ENCODE measurements at regions not wholly inside any gene's neighbourhood (a gene's known extent, or its start where the extent isn't known, plus 50 kb on each side); places are given as distances from the start of the nearest gene placed in this dataset.

- no peak for DNase-seq (ENCODE audit: extremely low read depth, low read depth)
- TF ChIP-seq CTCF (IDR thresholded peaks at IDR 0.05; ENCODE audit: low read depth, low read length): no peak
Observed at GRCh38 chr5:91706785-91707520, 323.8 kb upstream of the ARRDC3 start.

- no peak for TF ChIP-seq CTCF (IDR thresholded peaks at IDR 0.05; ENCODE audit: low read depth, low read length)
Observed at GRCh38 chr5:91703128-91703527, 320.0 kb upstream of the ARRDC3 start.

GRCh38 chr5:91699429-91699828, 316.3 kb upstream of the ARRDC3 start:
- no peak for DNase-seq (ENCODE audit: extremely low read depth, low read depth)
- no peak for TF ChIP-seq CTCF (IDR thresholded peaks at IDR 0.05; ENCODE audit: low read depth, low read length)

More at GRCh38 chr5:91703128-91703527, 320.0 kb upstream of the ARRDC3 start:
- no peak for DNase-seq (ENCODE audit: extremely low read depth, low read depth)

DNA sequence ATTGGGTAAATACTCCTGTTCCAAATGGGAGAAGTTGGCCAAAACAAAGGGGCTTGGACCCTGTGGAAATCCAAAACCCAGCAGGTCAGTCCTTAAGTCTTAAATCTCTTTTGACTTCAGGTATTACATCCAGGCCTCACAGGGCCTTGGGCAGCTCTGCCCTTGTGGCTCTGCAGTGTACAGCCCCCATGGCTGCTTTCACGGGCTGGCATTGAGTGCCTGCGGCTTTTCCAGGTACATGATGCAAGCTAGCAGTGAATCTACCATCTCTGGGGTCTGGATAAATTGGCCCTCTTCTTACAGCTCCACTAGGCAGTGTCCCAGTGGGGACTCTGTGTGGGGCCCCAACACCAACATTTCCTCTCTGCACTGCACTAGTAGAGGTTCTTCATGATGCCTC, 308.5 kb upstream of the ARRDC3 start:
- TF ChIP-seq CTCF (IDR thresholded peaks at IDR 0.05; ENCODE audit: low read depth, low read length): no peak

DNA sequence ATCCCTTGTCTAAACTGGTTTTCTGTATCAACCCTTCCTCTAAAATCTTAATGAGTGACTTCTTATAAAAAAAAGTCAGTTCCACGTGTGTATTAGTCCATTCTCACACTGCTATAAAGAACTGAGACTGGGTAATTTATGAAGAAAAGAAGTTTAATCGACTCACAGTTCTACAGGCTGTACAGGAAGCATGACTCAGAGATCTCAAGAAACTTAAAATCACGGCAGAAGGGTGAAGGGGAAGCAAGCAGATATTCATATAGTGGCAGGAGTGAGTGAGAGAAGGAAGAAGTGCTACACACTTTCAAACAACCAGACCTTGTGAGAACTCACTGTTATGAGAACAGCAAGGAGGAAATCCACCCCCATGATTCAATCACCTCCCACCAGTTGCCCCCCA, 307.8 kb upstream of the ARRDC3 start:
- TF ChIP-seq CTCF (IDR thresholded peaks at IDR 0.05; ENCODE audit: low read depth, low read length): no peak
- DNase-seq (ENCODE audit: extremely low read depth, low read depth): no peak

More for the DNA sequence above, 308.5 kb upstream of the ARRDC3 start:
- no peak for DNase-seq (ENCODE audit: extremely low read depth, low read depth)

DNA sequence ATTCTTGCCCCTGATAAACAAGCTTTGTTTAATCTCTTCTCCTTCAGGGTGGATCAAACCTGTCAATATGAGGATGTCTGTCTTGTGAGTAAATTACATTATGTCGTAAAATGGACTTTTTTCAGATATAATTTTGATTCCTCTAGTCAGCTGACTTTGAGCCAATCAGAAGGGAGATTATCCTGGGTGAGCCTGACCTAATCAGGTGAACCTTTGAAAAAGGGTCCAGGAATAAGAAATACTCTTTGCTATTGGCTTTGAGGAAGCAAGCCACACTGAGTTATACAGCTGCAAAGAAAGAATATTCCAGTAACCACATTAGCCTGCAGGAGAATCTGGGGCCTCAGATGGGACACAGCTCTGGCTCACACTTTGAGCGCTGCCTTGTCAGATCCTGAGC, 304.3 kb upstream of the ARRDC3 start:
- no peak for TF ChIP-seq CTCF (IDR thresholded peaks at IDR 0.05; ENCODE audit: low read depth, low read length)

GRCh38 chr5:91684625-91685024, 301.5 kb upstream of the ARRDC3 start:
- no peak for DNase-seq (ENCODE audit: extremely low read depth, low read depth)

More for the DNA sequence above, 304.3 kb upstream of the ARRDC3 start:
- no peak for DNase-seq (ENCODE audit: extremely low read depth, low read depth)

More at GRCh38 chr5:91684625-91685024, 301.5 kb upstream of the ARRDC3 start:
- TF ChIP-seq CTCF (IDR thresholded peaks at IDR 0.05; ENCODE audit: low read depth, low read length): no peak
